ENCODE measurements at regions not wholly inside any gene's neighbourhood (a gene's known extent, or its start where the extent isn't known, plus 50 kb on each side); places are given as distances from the start of the nearest gene placed in this dataset.

DNA sequence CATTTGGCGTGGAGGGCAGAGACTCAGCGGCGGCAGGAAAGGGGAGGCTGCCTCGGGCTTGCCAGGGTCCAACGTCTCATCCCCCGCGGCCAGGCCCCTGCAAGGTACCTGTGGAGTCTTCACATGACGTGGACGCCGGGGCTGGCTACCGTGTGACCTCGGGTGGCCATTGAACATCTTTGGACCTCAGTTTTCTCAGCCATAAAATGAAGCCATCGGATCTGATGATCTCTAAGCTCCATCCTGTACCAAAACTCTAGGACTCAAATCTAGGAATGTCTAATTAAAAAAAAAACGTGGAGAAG lies 141.8 kb upstream of the KCNE2 start:
- Histone ChIP-seq H3K27ac (ENCODE audit: low read length) (no peak overlapping the region), H3K9me3 (ENCODE audit: control insufficient read depth, insufficient read depth, low read depth, low read length) (no peaks in the 10 kb centered on the region), H3K4me1 (ENCODE audit: control insufficient read depth, insufficient read depth, low read length) (no peaks in the 10 kb centered on the region), H3K4me3 (ENCODE audit: low read depth in 2 of 2, low read length in 2 of 2) (no peak overlapping the region), H3K27me3 (ENCODE audit: control insufficient read depth, insufficient read depth, low read length) (no peaks in the 10 kb centered on the region), H3K36me3 (ENCODE audit: control insufficient read depth, insufficient read depth, low read length) (no peaks in the 10 kb centered on the region)
- TF ChIP-seq, protein P1, sequence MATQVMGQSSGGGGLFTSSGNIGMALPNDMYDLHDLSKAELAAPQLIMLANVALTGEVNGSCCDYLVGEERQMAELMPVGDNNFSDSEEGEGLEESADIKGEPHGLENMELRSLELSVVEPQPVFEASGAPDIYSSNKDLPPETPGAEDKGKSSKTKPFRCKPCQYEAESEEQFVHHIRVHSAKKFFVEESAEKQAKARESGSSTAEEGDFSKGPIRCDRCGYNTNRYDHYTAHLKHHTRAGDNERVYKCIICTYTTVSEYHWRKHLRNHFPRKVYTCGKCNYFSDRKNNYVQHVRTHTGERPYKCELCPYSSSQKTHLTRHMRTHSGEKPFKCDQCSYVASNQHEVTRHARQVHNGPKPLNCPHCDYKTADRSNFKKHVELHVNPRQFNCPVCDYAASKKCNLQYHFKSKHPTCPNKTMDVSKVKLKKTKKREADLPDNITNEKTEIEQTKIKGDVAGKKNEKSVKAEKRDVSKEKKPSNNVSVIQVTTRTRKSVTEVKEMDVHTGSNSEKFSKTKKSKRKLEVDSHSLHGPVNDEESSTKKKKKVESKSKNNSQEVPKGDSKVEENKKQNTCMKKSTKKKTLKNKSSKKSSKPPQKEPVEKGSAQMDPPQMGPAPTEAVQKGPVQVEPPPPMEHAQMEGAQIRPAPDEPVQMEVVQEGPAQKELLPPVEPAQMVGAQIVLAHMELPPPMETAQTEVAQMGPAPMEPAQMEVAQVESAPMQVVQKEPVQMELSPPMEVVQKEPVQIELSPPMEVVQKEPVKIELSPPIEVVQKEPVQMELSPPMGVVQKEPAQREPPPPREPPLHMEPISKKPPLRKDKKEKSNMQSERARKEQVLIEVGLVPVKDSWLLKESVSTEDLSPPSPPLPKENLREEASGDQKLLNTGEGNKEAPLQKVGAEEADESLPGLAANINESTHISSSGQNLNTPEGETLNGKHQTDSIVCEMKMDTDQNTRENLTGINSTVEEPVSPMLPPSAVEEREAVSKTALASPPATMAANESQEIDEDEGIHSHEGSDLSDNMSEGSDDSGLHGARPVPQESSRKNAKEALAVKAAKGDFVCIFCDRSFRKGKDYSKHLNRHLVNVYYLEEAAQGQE (IDR thresholded peaks at IDR 0.05; ENCODE audit: insufficient read depth in 1 of 2, low read depth in 2 of 2, low read length in 1 of 2) = no peak
- no peak for ATAC-seq
- intact Hi-C loops (cut with micrococcal nuclease; ENCODE audit: unreplicated experiment) = no loop called here
- no peak for DNase-seq (ENCODE audit: low read depth, low spot score)
- BruUV-seq (replicated peaks) = no TSS peak
- in situ Hi-C loops (cut with HindIII; ENCODE audit: low pct_unique_long_range_greater_than_20kb, low sequenced_read_pairs) = no loop called here
- ChIA-PET CTCF (interaction anchor here (0.5 kb wide), 1 partner anchor 1652 kb away, joined by 12 read pairs; no protein-coding TSS in a partner anchor), POLR2A (no interaction called here)

DNA sequence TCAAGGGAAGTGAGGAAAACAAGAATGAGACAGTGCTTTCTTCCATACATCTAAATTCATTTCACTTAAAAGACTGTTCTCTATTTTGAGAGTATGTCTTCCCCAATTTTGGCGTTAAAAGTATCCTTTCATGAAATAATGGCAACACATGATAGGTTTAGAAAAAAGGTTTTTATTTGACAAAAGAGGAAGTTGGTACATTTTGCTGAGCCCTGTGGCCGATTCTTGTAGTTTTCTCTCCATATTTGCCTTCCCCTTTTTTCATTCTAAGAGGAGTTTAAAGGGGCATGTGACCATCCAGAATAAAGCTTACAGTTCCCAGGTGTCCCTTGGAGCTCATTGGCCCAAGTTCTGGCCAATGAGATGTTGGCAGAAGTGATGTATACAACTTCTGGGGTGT lies 140.4 kb upstream of the KCNE2 start:
- no TSS peak for BruUV-seq (replicated peaks)
- POLR2A ChIA-PET = interaction anchor here (0.6 kb wide), 1 partner anchor 235 kb away, joined by 8 read pairs; no protein-coding TSS in a partner anchor
- in situ Hi-C loops (cut with HindIII; ENCODE audit: low pct_unique_long_range_greater_than_20kb, low sequenced_read_pairs) (no loop called here), intact Hi-C loops (cut with micrococcal nuclease; ENCODE audit: unreplicated experiment) (no loop called here)
- H3K4me1 ChIP-seq (ENCODE audit: control insufficient read depth, insufficient read depth, low read length) = no peaks in the 10 kb centered on the region
- H3K4me3 ChIP-seq (ENCODE audit: low read depth in 2 of 2, low read length in 2 of 2) = no peak overlapping the region
- CTCF ChIA-PET = no interaction called here
- H3K9me3 ChIP-seq (ENCODE audit: control insufficient read depth, insufficient read depth, low read depth, low read length) = no peaks in the 10 kb centered on the region
- H3K27ac ChIP-seq (ENCODE audit: low read length) = no peak overlapping the region
- ATAC-seq (no peak), DNase-seq (ENCODE audit: low read depth, low spot score) (no peak)
- no peaks in the 10 kb centered on the region for H3K27me3 ChIP-seq (ENCODE audit: control insufficient read depth, insufficient read depth, low read length)
- TF ChIP-seq TCF7L2 (IDR thresholded peaks at IDR 0.05; ENCODE audit: low read depth, low read length) = no peak
- TF ChIP-seq, protein P1 (IDR thresholded peaks at IDR 0.05; ENCODE audit: insufficient read depth in 1 of 2, low read depth in 2 of 2, low read length in 1 of 2) = no peak
- TF ChIP-seq, protein P2, sequence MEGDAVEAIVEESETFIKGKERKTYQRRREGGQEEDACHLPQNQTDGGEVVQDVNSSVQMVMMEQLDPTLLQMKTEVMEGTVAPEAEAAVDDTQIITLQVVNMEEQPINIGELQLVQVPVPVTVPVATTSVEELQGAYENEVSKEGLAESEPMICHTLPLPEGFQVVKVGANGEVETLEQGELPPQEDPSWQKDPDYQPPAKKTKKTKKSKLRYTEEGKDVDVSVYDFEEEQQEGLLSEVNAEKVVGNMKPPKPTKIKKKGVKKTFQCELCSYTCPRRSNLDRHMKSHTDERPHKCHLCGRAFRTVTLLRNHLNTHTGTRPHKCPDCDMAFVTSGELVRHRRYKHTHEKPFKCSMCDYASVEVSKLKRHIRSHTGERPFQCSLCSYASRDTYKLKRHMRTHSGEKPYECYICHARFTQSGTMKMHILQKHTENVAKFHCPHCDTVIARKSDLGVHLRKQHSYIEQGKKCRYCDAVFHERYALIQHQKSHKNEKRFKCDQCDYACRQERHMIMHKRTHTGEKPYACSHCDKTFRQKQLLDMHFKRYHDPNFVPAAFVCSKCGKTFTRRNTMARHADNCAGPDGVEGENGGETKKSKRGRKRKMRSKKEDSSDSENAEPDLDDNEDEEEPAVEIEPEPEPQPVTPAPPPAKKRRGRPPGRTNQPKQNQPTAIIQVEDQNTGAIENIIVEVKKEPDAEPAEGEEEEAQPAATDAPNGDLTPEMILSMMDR (IDR thresholded peaks at IDR 0.05) = no peak
- TF ChIP-seq SIN3A (IDR thresholded peaks at IDR 0.05; ENCODE audit: borderline replicate concordance, insufficient read depth, low read depth, low read length) = no peak
- no peak for TF ChIP-seq POLR2AphosphoS5 (IDR thresholded peaks at IDR 0.05; ENCODE audit: low read depth, low read length)
- H3K36me3 ChIP-seq (ENCODE audit: control insufficient read depth, insufficient read depth, low read length) = no peaks in the 10 kb centered on the region

Measured in Panc1 (cell line).